Pancreas (tissue), 10 donors: ENCODE measurements at regions not wholly inside any gene's neighbourhood (a gene's known extent, or its start where the extent isn't known, plus 50 kb on each side); places are given as distances from the start of the nearest gene placed in this dataset.
A peak's percentile ranks its signal among the peaks of the same experiment; 100 is the strongest.

Experiments
- ATAC-seq, 4 donors: fragments of 200-7000 bp; cut with Tn5 transposase; one replicate each; pipeline versions ENCODE4 v1.8.0 to v1.9.1; 2020; ENCODE audit warnings: mild to moderate bottlenecking in 4 of 4, moderate library complexity in 4 of 4
- DNase-seq, 6 donors: peaks; one replicate each; pipeline ENCODE4 v3.0.0-alpha.2; 2020
- FAIRE-seq: peaks from 2 replicates; lab custom pipeline; 2012; peaks lifted over from hg19 to GRCh38; lab: Jason Lieb, UNC
- H3K27ac ChIP-seq, 4 donors: fragments of 200-600 bp; sonication (generic); 1 replicate in 3 of 4; 2 replicates in 1 of 4; pipeline versions ENCODE4 v1.5.0 to v1.8.0; 2020
- H3K27me3 ChIP-seq, 4 donors: fragments of 200-600 bp; one replicate each; pipeline ENCODE4 v1.8.0; 2021
- H3K36me3 ChIP-seq, 3 donors: fragments of 200-600 bp; sonication (generic) in 1 of 3; one replicate each; pipeline versions ENCODE4 v1.5.0 to v1.8.0; 2020 to 2021
- H3K4me1 ChIP-seq, 3 donors: fragments of 200-600 bp; one replicate each; pipeline ENCODE4 v1.8.0; 2021
- H3K4me3 ChIP-seq, 4 donors: fragments of 200-600 bp; sonication (generic) in 2 of 4; one replicate each; pipeline versions ENCODE4 v1.5.0 to v1.8.0; 2020 to 2021
- H3K9me3 ChIP-seq, 4 donors: fragments of 200-600 bp; one replicate each; pipeline ENCODE4 v1.8.0; 2021
- WGBS, 2 donors: extraction: QIAGEN DNeasy Blood & Tissue Kit; methylation state at CpG; one replicate each; pipeline ENCODE4 v1.1.7; 2013; 5-methylcytosine and 5-hydroxymethylcytosine counted together
- intact Hi-C, 3 donors: fragments of 100-400 bp; cut with DNase I; formaldehyde crosslinking; loops; one replicate each; pipeline versions ENCODE4 v1.11.1 to v1.14.2; 2022
- TF ChIP-seq, protein P1 (sequence below), 4 donors: fragments of 200-600 bp; sonication (generic) in 3 of 4; IDR thresholded peaks; one replicate each; pipeline versions ENCODE4 v1.5.0 to v1.8.0; 2021; ENCODE audit warnings: antibody characterized with exemption in 4 of 4
- donor health status: healthy with polysubstance abuse.
- donor health status: DM: no; HTN: no; CAD: no; lungs with moderate emphysema.
- donor health status: DM: no; HTN: no; CAD: no.
- donor health status: control.
- donor health status: control.
- donor health status: Bipolar disorder and iron deficiency.
- donor health status: DM: yes; HTN: yes; CAD: no.
- donor health status: DM: no; HTN: no; CAD: no.
- donor health status: DM: no; HTN: no; CAD: no.
- donor health status: DM: yes; HTN: yes; CAD: no.

GRCh38 chr1:168476588-168477385, 67.0 kb downstream of the XCL2 start:
- DNase-seq (no peak), FAIRE-seq (no peak), ATAC-seq (peak in 1 of 4 donors; percentile 51)
- WGBS, 2 donors, result 72 to 76% methylated on average over 7 of the region's 7 CpGs
- Histone ChIP-seq H3K9me3 (no peaks in the 10 kb centered on the region), H3K27ac (no peak overlapping the region), H3K27me3 (no peaks in the 10 kb centered on the region), H3K36me3 (no peaks in the 10 kb centered on the region), H3K4me3 (no peak overlapping the region), H3K4me1 (peaks cover 0 to 5% (median 3%) of the 10 kb centered on the region in 3 donors)
- intact Hi-C loops, result no loop called here
- TF ChIP-seq, protein P1, sequence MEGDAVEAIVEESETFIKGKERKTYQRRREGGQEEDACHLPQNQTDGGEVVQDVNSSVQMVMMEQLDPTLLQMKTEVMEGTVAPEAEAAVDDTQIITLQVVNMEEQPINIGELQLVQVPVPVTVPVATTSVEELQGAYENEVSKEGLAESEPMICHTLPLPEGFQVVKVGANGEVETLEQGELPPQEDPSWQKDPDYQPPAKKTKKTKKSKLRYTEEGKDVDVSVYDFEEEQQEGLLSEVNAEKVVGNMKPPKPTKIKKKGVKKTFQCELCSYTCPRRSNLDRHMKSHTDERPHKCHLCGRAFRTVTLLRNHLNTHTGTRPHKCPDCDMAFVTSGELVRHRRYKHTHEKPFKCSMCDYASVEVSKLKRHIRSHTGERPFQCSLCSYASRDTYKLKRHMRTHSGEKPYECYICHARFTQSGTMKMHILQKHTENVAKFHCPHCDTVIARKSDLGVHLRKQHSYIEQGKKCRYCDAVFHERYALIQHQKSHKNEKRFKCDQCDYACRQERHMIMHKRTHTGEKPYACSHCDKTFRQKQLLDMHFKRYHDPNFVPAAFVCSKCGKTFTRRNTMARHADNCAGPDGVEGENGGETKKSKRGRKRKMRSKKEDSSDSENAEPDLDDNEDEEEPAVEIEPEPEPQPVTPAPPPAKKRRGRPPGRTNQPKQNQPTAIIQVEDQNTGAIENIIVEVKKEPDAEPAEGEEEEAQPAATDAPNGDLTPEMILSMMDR (IDR thresholded peaks at IDR 0.05), result no peak

GRCh38 chr1:168474322-168474721, 69.5 kb downstream of the XCL2 start:
- 95 to 96% methylated on average over 1 of the region's 1 CpG for WGBS, 2 donors
- TF ChIP-seq, protein P1 (IDR thresholded peaks at IDR 0.05), result no peak
- Histone ChIP-seq H3K4me3 (no peak overlapping the region), H3K27ac (no peak overlapping the region), H3K4me1 (peaks cover 0 to 8% (median 0%) of the 10 kb centered on the region in 3 donors), H3K36me3 (no peaks in the 10 kb centered on the region), H3K9me3 (no peaks in the 10 kb centered on the region), H3K27me3 (no peaks in the 10 kb centered on the region)
- FAIRE-seq (no peak), DNase-seq (no peak), ATAC-seq (no peak)
- intact Hi-C loops, result no loop called here

- Histone ChIP-seq H3K27ac (no peak overlapping the region), H3K4me1 (peaks cover 0 to 8% (median 0%) of the 10 kb centered on the region in 3 donors), H3K4me3 (no peak overlapping the region), H3K9me3 (no peaks in the 10 kb centered on the region), H3K27me3 (no peaks in the 10 kb centered on the region), H3K36me3 (no peaks in the 10 kb centered on the region)
- DNase-seq, result no peak
- intact Hi-C loops, result no loop called here
- TF ChIP-seq, protein P1 (IDR thresholded peaks at IDR 0.05), result no peak
- no peak for ATAC-seq
- no peak for FAIRE-seq
Measured at GRCh38 chr1:168473126-168473525, 70.7 kb downstream of the XCL2 start.

- TF ChIP-seq, protein P1 (IDR thresholded peaks at IDR 0.05), result no peak
- Histone ChIP-seq H3K4me3 (no peak overlapping the region), H3K27ac (no peak overlapping the region), H3K27me3 (no peaks in the 10 kb centered on the region), H3K4me1 (peaks cover 0 to 8% (median 0%) of the 10 kb centered on the region in 3 donors), H3K36me3 (no peaks in the 10 kb centered on the region), H3K9me3 (no peaks in the 10 kb centered on the region)
- FAIRE-seq (no peak), ATAC-seq (no peak), DNase-seq (no peak)
- intact Hi-C loops, result no loop called here
- 89 to 94% methylated on average over 2 of the region's 2 CpGs for WGBS, 2 donors
Measured at GRCh38 chr1:168472223-168472622, 71.6 kb downstream of the XCL2 start.

- 70 to 83% methylated on average over 1 of the region's 1 CpG for WGBS, 2 donors
- no peak for FAIRE-seq
- DNase-seq, result no peak
- no peak overlapping the region for H3K4me3 ChIP-seq
- TF ChIP-seq, protein P1 (IDR thresholded peaks at IDR 0.05), result no peak
- H3K36me3 ChIP-seq, result no peaks in the 10 kb centered on the region
- H3K27me3 ChIP-seq, result no peaks in the 10 kb centered on the region
- ATAC-seq, result peak in 3 of 4 donors; percentile 53 to 74 (median 61)
- peaks cover 0 to 17% (median 0%) of the 10 kb centered on the region in 3 donors for H3K4me1 ChIP-seq
- intact Hi-C loops, result no loop called here
- H3K9me3 ChIP-seq, result no peaks in the 10 kb centered on the region
- H3K27ac ChIP-seq, result no peak overlapping the region
Measured at GRCh38 chr1:168470901-168471431, 72.8 kb downstream of the XCL2 start.
